ENCODE measurements at regions not wholly inside any gene's neighbourhood (a gene's known extent, or its start where the extent isn't known, plus 50 kb on each side); places are given as distances from the start of the nearest gene placed in this dataset.
A peak's percentile ranks its signal among the peaks of the same experiment; 100 is the strongest.

DNA sequence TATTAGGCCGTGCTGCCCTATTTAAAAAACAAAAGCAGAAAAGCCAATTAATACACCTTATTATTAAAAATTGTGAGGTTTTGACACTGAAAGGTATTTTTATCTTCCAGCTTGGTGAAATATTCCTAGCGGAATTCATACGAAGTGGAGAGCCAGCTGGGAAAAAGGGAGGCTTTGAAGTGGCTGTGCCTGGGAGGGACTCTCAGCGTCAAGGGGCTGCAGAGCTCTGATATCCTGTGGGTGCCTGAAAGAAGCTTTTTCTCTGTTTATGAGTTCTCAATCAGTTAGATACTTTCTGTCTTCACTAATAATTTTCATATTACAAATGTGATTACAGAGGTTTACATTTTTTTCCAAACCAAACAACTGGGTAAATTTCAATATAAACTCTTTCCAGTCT is 140.2 kb upstream of the MIR17HG start:
- Mint-ChIP-seq H3K27ac (ENCODE audit: unreplicated experiment) (no peak overlapping the region), H3K9me3 (ENCODE audit: unreplicated experiment) (no peaks in the 10 kb centered on the region), H3K27me3 (ENCODE audit: unreplicated experiment) (no peaks in the 10 kb centered on the region), H3K4me3 (ENCODE audit: unreplicated experiment) (no peak overlapping the region), H3K36me3 (ENCODE audit: unreplicated experiment) (no peaks in the 10 kb centered on the region), H3K4me1 (ENCODE audit: low read depth, unreplicated experiment) (peaks cover 8% of the 10 kb centered on the region)
- TF ChIP-seq, protein P1, sequence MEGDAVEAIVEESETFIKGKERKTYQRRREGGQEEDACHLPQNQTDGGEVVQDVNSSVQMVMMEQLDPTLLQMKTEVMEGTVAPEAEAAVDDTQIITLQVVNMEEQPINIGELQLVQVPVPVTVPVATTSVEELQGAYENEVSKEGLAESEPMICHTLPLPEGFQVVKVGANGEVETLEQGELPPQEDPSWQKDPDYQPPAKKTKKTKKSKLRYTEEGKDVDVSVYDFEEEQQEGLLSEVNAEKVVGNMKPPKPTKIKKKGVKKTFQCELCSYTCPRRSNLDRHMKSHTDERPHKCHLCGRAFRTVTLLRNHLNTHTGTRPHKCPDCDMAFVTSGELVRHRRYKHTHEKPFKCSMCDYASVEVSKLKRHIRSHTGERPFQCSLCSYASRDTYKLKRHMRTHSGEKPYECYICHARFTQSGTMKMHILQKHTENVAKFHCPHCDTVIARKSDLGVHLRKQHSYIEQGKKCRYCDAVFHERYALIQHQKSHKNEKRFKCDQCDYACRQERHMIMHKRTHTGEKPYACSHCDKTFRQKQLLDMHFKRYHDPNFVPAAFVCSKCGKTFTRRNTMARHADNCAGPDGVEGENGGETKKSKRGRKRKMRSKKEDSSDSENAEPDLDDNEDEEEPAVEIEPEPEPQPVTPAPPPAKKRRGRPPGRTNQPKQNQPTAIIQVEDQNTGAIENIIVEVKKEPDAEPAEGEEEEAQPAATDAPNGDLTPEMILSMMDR (IDR thresholded peaks at IDR 0.05; ENCODE audit: partially characterized antibody, unreplicated experiment) = no peak
- no peak for DNase-seq

DNA sequence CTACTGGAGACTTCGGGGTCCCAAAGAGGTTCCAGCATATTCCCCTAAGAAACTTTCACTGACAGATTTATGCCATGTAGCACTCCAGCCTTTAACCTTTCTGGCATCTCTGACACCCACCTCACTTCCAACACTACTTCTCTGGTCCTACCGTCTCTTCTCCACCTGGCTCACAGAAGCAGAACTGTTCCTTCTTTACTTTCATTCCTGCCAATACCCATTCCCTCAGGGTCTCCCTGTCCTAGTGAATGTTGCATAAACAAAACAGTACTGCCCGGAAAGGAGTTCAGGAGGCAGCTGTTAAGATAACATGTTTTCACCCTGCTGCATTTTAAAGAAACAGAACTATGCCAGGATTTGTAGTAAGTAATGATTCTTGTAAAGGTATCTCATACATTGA is 136.0 kb upstream of the MIR17HG start:
- no peaks in the 10 kb centered on the region for H3K27me3 Mint-ChIP-seq (ENCODE audit: unreplicated experiment)
- TF ChIP-seq, protein P1 (IDR thresholded peaks at IDR 0.05; ENCODE audit: partially characterized antibody, unreplicated experiment) = no peak
- H3K4me1 Mint-ChIP-seq (ENCODE audit: low read depth, unreplicated experiment) = peaks cover 30% of the 10 kb centered on the region
- no peaks in the 10 kb centered on the region for H3K36me3 Mint-ChIP-seq (ENCODE audit: unreplicated experiment)
- DNase-seq = no peak
- no peaks in the 10 kb centered on the region for H3K9me3 Mint-ChIP-seq (ENCODE audit: unreplicated experiment)
- no peak overlapping the region for H3K4me3 Mint-ChIP-seq (ENCODE audit: unreplicated experiment)
- no peak overlapping the region for H3K27ac Mint-ChIP-seq (ENCODE audit: unreplicated experiment)

DNA sequence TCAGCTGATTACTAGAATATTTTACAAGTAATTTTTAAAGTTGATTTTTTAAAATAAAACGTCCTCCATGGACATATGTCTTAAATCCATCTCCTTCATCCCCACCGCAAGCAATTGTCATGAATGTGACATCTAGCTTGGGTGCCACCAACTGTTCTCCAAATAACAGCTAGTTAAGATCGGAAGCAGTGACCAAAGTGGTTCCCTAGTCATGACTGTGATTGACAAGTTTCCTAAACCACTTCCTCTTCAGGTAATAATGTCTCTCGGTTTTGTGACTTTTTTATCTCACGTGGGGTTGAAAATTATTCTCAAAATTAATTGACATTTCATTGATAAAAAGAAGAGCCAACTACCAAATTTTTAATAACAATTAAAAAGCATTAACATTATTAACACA is 135.3 kb upstream of the MIR17HG start:
- no peak overlapping the region for H3K27ac Mint-ChIP-seq (ENCODE audit: unreplicated experiment)
- no peak for DNase-seq
- H3K36me3 Mint-ChIP-seq (ENCODE audit: unreplicated experiment) = no peaks in the 10 kb centered on the region
- TF ChIP-seq, protein P1 (IDR thresholded peaks at IDR 0.05; ENCODE audit: partially characterized antibody, unreplicated experiment) = no peak
- no peak overlapping the region for H3K4me3 Mint-ChIP-seq (ENCODE audit: unreplicated experiment)
- no peaks in the 10 kb centered on the region for H3K9me3 Mint-ChIP-seq (ENCODE audit: unreplicated experiment)
- no peaks in the 10 kb centered on the region for H3K27me3 Mint-ChIP-seq (ENCODE audit: unreplicated experiment)
- peaks cover 36% of the 10 kb centered on the region for H3K4me1 Mint-ChIP-seq (ENCODE audit: low read depth, unreplicated experiment)

DNA sequence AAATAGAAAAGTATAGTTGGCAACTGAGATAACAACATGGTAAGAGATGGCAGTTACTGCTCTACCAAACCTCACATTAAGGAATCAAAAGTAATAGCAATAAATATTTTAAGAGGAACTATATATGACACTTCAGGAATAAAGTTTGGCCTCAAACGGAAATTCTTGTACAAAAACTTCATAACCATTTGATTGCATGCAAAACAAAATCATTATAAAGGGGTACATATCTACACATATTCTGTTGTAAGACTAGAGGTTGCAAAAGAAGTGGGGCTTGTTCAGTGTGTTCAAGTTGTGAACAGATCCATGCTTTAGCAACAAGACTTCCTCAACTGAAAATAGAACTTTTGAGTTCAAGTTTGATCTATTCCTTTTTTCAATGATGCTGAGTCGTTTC is 133.5 kb upstream of the MIR17HG start:
- Mint-ChIP-seq H3K36me3 (ENCODE audit: unreplicated experiment) (no peaks in the 10 kb centered on the region), H3K9me3 (ENCODE audit: unreplicated experiment) (peaks cover 2% of the 10 kb centered on the region), H3K4me3 (ENCODE audit: unreplicated experiment) (no peak overlapping the region), H3K27me3 (ENCODE audit: unreplicated experiment) (no peaks in the 10 kb centered on the region), H3K27ac (ENCODE audit: unreplicated experiment) (no peak overlapping the region), H3K4me1 (ENCODE audit: low read depth, unreplicated experiment) (peaks cover 46% of the 10 kb centered on the region)
- TF ChIP-seq, protein P1 (IDR thresholded peaks at IDR 0.05; ENCODE audit: partially characterized antibody, unreplicated experiment) = no peak
- DNase-seq = no peak

DNA sequence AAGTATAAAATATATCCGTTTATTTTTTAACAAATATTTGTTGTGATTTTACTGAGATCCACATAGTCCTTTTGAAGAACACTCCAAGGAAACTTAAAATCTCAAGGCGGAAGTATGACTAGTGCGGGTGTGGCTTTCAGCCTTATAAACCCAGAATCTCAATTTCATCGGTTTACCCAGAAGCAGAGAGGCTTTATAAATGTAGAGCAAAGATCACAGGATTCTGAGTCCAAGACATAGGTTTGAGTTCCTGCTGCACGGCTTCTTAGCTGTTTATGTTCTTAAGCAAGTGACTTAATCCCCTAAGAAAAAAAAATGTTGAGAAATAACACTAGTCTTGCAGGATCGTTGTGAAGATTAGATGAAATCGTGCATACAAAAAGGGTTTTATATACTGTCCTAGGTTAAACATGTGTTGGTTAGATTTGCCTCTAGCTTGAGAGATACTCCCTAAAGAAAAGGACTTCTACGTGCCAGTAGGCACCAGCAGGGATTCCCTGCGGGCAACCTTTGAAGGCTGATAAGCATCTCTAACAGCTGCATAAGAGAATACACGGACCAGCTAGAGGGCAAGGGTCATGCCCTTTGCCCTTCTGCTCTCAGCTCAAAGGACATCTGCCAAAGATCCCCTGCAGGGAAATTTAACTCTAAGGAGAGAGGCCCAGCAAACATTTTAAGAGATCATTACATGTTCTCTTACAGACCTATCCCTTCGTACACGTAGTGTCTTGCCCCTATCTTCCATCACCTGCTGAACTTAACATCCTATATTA is 130.4 kb upstream of the MIR17HG start:
- Mint-ChIP-seq H3K27ac (ENCODE audit: unreplicated experiment) (peak overlapping the region; percentile 78), H3K27me3 (ENCODE audit: unreplicated experiment) (no peaks in the 10 kb centered on the region), H3K36me3 (ENCODE audit: unreplicated experiment) (no peaks in the 10 kb centered on the region), H3K9me3 (ENCODE audit: unreplicated experiment) (peaks cover 2% of the 10 kb centered on the region), H3K4me1 (ENCODE audit: low read depth, unreplicated experiment) (peaks cover 52% of the 10 kb centered on the region), H3K4me3 (ENCODE audit: unreplicated experiment) (peak overlapping the region; percentile 51)
- TF ChIP-seq, protein P1 (IDR thresholded peaks at IDR 0.05; ENCODE audit: partially characterized antibody, unreplicated experiment) = no peak
- DNase-seq = peak; percentile 68
